Astrocyte of the spinal cord (primary cell): ENCODE measurements at regions not wholly inside any gene's neighbourhood (a gene's known extent, or its start where the extent isn't known, plus 50 kb on each side); places are given as distances from the start of the nearest gene placed in this dataset.

Source experiments
- DNase-seq: peaks from one replicate; pipeline ENCODE4 v3.0.0; 2011; ENCODE audit warnings: low read depth, low spot score
- H3K4me3 ChIP-seq: 2 replicates; pipeline ENCODE4 v1.5.1; 2011; ENCODE audit warnings: low read depth, mild to moderate bottlenecking, low read length, moderate library complexity
- CTCF ChIP-seq: IDR thresholded peaks from 2 replicates; pipeline ENCODE4 v1.5.1; 2012; ENCODE audit warnings: low read depth, mild to moderate bottlenecking, low read length, inconsistent platforms
- in situ Hi-C: cut with HindIII; loops from 2 replicates; pipeline ENCODE4 v1.10.0; 2017; ENCODE audit warnings: low sequenced_read_pairs

- no peak for TF ChIP-seq CTCF
- H3K4me3 ChIP-seq = no peak overlapping the region
- in situ Hi-C loops = no loop called here
- DNase-seq = no peak
Observed at GRCh38 chr1:56397811-56398231, 181.5 kb downstream of the PLPP3 start.

- in situ Hi-C loops = no loop called here
- TF ChIP-seq CTCF = no peak
- no peak overlapping the region for H3K4me3 ChIP-seq
- no peak for DNase-seq
Observed at GRCh38 chr1:56397409-56397808, 182.0 kb downstream of the PLPP3 start.

GRCh38 chr1:56396581-56396980 lies 182.8 kb downstream of the PLPP3 start:
- DNase-seq = no peak

GRCh38 chr1:56395776-56396175 lies 183.6 kb downstream of the PLPP3 start:
- no peak for DNase-seq
- no peak overlapping the region for H3K4me3 ChIP-seq
- TF ChIP-seq CTCF = no peak
- in situ Hi-C loops = no loop called here

More at GRCh38 chr1:56396581-56396980, 182.8 kb downstream of the PLPP3 start:
- in situ Hi-C loops = no loop called here
- no peak overlapping the region for H3K4me3 ChIP-seq
- no peak for TF ChIP-seq CTCF

- in situ Hi-C loops = no loop called here
- H3K4me3 ChIP-seq = no peak overlapping the region
- TF ChIP-seq CTCF = no peak
- no peak for DNase-seq
Observed at GRCh38 chr1:56394298-56394697, 185.1 kb downstream of the PLPP3 start.

GRCh38 chr1:56390934-56391731 lies 188.2 kb downstream of the PLPP3 start:
- TF ChIP-seq CTCF = no peak
- in situ Hi-C loops = no loop called here
- H3K4me3 ChIP-seq = no peak overlapping the region
- DNase-seq = no peak
